Midbrain (tissue), 1 donor: ENCODE measurements at regions not wholly inside any gene's neighbourhood (a gene's known extent, or its start where the extent isn't known, plus 50 kb on each side); places are given as distances from the start of the nearest gene placed in this dataset.

Source experiments
- DNase-seq: peaks from one replicate; lab custom pipeline; 2025; lab: John Stamatoyannopoulos, UW

DNA sequence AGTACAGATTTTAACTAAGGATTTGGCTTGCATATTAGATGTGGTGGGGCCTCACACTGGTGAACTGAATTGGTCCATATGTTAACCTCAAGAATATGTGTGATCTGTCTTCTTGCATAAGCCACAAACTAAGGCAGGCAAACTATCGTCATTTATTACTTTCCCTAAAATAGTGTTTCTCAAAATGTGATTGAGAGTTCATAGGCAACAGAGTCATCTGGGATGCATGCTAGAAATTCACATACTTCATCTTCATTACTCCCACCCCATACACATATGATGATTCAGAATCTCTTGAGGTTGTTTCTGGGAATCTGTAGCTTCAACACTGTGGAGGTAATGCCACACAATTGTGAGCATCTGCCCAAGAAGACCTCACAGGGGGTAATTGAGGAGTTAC, 822.8 kb upstream of the CDH2 start:
- DNase-seq: no peak

DNA sequence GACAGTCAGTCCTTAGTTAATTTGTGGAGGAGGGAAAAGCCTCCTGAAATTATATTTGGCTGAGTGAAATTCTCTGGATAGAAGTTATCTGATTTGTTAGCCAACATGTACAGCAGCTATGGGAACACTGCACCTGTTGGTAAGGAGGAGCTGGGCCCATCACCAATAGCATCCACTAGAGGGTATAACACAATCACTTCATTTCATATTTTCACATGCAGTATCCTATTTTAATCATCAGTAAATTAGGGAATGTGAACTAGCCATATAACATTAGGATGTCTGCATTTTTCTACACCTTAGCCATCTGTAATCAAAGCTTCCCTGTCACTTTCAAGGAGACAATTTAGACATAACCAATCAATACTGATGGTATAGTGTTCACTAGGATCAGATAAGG, 818.4 kb upstream of the CDH2 start:
- no peak for DNase-seq

DNA sequence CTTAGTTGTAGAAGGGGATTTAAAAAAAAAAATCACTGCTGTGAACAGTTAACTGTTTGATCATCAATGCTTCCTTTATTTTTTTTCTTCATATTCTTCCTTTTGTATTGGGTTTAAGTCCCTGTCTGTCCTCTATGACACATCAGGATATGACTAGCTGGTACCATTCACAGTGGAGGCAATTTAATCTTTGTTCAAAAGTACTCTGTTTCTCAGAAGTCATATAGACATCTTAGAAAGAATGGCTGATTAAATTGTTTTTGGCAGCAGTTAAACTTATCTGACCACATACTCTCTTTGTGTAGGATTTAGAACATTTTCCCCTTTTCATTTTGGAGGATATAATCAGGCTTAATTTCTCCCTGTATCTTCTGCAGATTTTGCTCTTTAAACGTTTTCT, 807.8 kb upstream of the CDH2 start:
- no peak for DNase-seq

DNA sequence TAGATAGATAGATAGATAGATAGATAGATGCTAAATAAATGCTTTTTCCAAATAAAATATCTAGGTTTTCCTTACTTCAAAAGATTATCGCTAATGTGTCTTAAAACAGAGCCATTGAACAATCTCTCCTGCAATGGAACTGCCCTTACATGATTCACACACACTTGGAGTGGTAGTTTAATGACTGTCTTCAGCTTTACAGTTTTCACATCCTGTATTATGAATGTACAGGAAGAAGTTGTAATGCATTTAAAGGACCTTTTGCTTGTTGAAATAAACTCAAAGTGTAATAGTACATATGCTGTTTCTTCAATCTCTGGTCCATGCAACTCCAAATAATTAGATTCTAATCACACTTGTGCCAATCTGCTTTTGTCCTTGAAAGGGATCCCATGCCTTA, 797.6 kb upstream of the CDH2 start:
- DNase-seq: no peak

DNA sequence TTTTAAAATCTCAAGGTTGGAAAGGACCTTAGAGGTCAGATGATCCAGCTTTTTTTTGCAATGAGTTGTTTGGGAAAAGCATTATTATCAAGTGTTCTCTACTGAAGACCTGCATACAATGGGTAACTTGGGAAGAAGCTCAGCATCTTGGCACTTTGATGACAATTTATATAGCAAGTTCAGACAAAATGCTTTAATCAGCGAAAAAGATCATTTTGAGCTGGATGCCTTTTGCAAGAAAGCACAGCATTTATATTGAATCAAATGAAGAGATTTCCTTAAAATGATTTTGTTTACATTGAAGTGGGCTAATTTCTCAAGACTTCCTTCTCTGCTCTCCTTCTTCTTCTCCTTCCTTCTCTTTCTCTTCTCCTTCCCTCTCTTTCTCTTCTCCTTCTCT, 796.4 kb upstream of the CDH2 start:
- no peak for DNase-seq

DNA sequence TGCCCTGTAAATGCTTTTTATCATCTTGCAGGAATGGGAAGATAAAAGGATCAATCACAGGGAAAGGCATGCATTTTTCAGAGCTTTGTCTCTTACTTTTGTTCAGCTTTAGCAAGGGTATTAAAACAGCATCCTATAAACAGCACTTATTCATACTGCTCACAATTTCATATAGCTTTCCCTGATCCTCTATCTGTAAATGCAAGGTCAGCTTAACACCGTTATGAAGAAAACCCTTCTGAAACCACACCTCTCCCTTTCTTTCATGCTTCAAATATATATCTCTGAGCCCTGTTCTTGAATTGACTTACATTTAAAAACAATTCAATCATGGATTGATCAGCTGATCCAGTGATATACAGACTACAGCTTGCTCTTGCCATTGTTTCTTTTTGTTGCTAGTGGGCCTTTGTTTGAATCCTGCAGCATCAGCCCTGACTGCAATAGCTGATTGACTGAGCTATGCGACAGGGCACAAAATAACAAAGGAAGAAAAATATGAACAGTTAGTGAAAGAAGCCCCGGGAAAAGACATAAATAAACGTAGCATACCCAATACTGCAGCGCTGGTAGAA, 795.5 kb upstream of the CDH2 start:
- DNase-seq: no peak

DNA sequence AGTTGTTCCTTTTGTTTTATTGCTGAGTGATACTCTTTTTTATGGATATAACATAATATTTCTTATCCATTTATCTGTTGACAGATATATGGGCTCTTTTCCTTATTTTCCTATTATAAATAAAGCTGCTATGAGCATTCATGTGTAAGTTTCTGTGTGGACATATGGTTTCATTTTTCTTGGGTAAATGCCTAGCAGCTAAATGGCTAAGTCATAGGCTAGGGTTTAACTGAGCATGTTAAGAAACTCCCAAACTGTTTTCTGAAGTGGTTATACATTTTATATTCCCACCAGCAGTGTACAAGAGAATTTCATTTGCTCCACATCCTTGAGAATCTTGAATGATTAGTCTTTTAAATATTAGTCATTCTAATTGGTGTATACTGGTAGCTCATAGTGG, 786.6 kb upstream of the CDH2 start:
- DNase-seq: no peak

DNA sequence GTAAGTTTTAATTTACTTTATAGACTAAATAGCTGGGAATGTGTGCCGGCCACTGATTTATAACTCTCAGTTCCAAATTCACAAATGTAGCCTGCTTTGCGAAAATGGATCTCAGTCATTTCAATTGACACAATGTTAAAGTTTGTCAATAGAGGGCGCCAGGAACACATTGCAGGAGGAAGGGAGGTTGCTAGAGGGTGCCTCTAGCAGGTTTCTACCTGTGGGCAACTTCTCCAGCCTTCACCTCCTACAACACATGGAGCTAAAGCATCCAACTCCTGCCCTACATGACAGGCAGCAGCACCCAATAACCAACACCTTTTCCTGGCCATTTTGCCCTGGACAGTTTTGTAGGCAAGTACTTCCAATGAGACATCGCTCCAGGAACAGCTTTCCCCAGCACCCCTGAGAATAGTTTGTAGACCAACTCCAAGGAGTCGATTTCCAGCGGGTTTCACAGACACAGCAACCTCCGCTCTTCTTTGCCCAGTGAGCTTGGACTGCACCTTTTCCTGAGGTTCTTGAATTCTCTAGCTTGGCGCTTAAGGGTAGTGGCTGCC, 784.8 kb upstream of the CDH2 start:
- peak; percentile 25 for DNase-seq

DNA sequence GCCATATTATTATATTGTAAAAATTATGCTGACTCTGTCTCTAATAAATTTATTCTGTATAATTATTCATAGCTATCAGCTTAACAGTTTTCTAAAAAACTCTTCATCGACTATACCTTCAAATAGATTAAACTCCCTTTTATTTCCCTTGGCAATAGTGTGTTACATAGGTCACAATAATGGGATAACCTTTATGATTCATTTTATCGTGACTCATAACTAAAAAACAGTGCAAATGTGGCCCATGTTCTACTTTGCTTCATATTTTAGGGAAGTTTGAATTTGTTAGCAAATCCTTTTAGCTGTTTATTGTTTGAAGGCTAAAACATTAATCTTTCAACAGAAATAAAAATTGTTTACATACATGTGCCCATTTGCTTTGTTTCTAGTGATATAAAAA, 783.2 kb upstream of the CDH2 start:
- no peak for DNase-seq

DNA sequence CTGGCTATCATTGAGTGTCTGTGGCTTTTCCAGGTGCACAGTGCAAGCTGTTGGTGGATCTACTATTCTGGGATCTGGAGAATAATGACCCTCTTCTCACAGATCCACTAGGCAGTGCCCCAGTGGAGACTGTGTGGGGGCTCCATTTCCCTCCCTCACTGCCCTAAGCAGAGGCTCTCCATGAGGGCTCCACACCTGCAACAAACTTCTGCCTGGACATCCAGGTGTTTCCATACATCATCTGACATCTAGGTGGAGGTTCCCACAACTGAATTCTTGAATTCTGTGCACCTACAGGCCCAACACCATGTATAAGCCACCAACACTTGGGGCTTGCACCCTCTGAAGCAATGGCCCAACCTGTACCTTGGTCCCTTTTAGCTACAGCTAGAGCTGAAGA, 775.4 kb upstream of the CDH2 start:
- no peak for DNase-seq

DNA sequence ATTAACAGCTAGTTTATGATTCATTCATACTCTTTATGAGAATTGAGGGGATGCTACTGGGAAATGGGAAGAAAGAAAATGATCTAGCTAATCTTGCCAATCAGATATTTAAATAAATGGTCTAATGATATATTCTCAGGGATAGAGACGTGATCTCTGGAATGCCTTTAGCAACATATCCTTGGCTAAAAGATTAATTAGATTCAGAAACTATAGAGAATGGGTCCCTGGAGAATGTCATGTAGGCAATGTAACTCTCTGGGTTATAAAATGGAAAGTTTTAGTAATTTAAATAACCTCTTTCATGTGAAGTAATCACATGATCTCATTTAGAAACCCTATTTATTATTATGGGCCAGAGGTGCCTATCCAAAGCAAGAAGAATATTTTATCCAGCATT, 771.0 kb upstream of the CDH2 start:
- DNase-seq: no peak

DNA sequence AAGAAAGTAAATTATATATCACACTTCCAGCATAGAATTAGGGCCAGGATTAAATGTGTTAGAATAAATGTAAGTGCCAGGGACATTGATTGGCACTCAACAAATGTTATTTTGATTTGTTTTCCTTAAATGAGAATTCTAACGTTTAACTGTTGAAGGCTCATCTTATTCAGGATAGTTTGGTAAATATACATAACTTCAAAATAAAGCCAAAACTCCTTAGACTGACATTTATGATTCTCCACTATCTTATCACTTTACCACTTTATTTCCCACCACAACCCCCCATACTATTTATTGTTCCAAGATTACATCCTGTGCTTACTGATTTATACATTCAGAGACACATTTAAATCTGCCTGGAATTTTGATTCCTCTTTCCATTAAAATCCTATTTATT, 769.5 kb upstream of the CDH2 start:
- DNase-seq: no peak

DNA sequence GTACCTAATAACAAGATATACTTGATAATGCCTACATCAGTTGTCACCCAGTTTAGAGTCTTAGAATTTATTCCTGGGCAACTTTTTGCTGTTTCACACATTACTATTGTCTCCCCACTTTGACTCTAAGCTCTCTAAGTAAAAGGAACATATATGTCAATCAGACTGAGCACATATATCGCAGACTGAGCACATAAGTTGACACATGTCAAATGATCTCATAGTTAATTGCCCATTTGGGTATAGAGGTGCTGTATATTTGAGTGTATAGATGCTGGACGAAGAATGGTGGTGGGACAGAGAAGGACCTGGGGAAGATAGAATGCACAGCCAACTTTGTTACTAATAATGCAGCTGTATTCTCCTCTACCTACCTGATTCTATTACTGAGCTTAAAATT, 746.0 kb upstream of the CDH2 start:
- no peak for DNase-seq

DNA sequence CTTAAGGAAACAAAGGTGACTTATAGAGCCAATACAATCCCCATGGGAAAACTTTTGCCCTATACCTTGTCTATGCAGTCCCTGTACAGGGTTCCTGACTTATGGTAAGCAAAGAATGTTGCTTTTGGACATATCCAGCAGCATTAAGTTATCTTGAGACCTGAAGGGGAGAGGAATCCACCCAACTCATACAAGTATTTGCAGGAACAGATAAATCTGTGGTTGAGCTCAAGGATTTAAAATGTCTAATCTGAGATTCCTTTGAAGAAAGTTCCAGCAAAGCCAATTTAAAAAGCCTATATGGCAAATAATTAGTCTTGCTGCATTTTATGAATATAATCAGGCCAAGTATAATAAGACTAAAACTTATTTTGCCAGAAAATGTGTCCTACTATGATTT, 739.5 kb upstream of the CDH2 start:
- DNase-seq: no peak

DNA sequence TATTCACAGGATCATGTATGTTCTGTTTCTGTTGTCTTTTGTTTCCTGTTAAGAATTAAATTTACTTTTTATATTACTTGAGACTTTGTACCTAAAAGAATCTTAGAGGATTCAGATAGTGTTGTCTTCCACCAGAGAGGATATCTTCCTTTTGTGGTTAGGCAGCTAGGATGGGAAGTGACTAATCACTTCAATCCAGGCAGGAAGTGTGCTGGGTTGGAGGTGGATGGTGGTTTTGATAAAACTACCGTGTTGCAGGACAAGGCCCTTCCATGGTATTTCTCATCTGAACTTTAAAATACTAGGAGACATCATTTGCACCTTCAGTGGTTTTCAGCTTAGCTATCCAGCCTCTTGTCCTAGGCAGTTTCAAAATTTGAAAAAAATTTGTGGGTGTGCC, 728.6 kb upstream of the CDH2 start:
- DNase-seq: no peak

DNA sequence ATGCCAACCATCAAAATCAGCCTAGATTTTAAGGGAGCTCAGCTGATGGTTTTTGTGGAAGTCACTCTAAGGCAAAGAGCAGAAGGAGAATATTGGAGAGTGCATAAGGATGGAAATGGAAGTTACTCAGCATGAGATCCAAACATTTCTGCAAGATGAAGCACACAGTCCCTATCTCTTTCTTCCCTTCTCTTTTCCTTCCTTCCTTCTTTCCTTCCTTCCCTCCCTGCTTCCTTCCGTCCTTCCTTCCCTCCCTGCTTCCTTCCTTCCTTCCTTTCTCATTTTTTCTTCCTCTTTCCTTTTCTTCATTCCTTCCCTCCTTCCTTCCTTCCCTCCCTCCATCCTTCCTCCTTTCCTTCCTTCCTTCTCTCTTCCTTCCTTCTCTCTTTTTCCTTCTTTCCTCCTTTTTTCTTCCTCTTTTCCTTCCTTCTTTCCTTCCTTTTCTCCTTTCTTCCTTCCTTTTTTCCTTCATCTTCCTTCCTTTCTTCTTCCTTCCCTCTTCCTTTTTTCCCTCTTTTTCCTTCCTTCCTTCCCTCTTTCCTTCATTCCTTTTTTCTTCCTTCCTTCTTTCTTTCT, 727.9 kb upstream of the CDH2 start:
- DNase-seq: no peak

DNA sequence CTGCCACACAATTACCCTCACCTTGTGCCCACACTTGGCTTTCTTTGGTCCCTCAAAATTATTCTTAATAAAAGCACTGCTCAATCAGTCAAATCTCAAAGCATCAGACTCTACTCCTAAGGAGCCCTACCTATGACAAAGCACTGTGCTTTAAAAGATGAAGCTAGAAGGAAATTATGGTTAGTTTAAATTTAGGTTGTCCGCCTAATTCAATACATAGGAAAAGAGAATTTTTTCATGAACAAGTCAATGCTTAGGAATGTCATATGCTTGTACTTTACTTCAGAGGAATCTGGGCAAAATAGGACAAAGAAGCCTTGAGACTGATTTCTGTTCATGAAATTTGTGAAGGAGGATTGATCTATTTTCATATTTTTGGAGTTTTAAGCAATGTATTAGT, 726.4 kb upstream of the CDH2 start:
- DNase-seq: no peak

DNA sequence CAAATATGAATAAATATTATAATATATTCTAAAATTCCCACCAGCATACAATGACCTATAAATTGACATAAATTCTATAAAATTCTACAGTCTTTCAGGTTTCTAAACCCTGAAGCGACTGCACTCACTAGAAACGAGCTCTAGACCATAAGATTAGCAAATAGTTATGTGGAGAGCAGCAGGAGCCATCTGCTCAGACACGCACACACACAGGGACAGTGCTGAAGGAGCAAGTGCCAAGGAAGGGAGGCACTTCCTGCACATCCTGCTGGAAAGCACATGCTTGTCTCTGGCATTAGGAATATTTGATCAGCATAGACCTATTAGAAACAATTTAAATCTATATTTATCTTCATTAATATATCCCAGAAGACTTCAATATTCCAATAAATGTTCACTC, 713.9 kb upstream of the CDH2 start:
- DNase-seq: no peak

DNA sequence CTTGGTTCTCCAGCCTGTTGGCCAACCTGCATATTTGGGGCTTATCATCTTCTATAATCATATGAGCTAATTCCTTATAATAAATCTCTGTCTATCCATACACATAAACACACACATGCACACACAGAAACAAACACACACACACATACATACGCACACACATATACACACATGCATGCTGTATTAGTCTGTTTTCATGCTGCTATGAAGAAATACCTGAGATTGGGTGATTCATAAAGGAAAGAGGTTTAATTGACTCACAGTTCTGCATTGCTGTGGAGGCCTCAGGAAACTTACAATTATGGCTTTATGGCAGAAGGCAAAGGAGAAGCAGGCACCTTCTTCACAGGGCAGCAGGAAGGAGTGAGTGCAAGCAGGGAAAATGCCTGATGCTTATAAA, 707.4 kb upstream of the CDH2 start:
- no peak for DNase-seq

DNA sequence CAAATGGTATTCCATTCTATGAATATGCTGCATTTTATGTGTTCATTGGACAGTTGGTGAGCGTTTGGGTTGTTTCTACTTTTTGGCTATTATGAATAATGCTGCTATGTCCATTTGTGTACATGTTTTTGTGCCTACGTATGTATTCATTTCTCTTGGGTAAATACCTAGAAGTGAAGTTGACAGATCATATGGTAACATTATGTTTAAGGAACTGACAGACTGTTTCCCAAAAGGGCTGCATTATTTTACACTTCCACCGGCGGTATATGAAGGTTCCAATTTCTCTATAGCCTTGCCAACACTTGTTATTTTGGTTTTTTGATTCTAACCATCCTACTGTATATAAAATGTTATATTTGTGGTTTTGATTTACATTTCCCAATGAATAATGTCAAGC, 703.9 kb upstream of the CDH2 start:
- no peak for DNase-seq

DNA sequence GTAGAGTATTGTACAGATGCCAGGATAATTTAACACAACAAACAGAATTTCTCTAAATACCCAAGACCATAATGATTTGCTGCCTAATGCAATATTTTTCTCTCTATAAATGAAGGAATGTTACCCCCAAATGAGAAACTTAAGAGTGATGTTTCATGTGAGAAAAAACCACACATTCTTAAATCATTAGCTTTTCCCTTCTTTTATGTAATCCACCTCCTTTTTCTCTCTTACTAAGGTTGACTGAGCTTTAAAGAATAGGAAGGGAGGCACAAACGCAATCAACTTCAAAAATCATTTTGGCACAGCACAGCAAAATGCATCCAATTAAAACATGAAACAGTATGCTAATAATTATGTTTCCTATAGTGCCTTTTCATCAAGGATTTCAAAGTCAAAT, 698.1 kb upstream of the CDH2 start:
- no peak for DNase-seq

DNA sequence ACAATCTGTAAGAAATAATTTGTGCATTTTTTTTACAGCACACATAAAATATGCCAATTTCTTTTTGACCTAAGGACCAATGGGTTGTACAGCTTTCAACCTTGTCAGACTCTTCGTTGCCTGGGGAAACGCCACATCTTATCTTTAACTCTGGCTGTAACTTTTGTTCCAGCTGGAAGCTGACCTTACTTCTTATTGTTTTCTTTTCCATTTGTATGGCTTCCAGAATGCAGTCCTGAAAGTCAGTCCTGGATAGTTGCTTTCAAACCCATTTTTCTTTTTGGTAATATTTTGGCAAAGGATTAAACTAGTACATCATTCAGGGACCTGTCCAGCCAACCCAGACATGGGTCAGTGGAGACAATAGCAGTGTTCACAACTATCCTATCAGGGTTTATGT, 686.5 kb upstream of the CDH2 start:
- no peak for DNase-seq

DNA sequence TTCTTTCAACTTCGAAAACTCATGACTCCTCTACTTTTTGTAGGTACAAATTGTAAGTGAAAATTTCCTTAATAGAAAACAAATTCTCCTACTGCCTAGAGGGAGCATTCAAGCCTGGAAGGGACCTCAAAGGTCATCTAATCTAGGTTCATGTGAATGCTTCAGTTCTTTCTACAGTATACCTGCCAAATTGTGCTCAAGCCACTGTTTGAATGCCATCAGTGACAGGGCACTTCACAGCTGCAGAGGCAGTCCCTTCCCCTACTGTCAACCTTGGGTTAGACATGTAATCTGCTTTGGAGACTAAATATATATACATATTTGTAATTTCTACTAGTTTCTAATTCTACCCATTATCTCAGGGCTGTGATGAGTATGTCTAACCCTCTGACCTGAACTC, 681.3 kb upstream of the CDH2 start:
- DNase-seq: no peak

DNA sequence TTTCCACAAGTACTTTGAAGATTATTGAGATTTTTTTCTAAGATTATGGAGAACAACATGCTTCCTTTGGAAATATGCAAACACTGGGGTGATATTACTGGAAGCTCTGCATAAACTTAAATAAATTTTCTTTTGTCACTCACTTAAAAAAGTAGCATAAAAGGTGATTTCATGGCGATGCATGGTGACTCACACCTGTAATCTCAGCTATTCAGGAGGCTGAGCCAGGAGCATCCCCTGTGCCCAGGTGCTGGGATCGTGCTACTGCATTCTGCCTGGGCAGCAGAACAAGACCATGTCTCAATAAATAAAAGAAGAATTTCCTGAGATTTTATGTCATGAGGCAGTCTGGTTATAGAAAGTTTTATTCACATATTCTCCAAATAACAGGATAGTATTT, 679.1 kb upstream of the CDH2 start:
- no peak for DNase-seq
